ENCODE measurements at regions not wholly inside any gene's neighbourhood (a gene's known extent, or its start where the extent isn't known, plus 50 kb on each side); places are given as distances from the start of the nearest gene placed in this dataset.
"Not testable (repeated sequence)": the region's sequence is repeated elsewhere in the genome, so short reads cannot be mapped to it uniquely, and the experiment has no call there.

DNA sequence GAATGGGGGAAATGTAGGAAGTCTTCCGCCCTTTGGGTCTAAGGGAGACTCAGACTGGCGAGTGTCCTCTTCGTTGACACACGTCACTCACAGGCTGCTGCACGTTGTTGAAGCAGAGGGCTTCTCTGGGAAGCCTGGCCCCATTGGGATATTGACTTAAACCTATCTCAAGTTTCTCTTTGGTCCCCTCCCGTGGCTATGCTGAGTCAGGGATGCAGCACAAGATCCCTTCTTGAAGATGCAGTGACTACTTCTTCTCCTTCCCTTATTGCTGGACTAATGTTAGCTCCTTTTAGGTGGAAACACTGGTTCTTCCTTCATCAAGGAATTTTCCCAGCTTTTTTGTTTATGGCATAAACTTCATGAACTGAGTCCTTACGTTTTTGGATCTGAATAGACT lies 89.8 kb upstream of the CCDC71L start:
- no peak overlapping the region for H3K4me3 ChIP-seq (ENCODE audit: low read depth, low read length)
- H2AFZ ChIP-seq (ENCODE audit: low read length, unreplicated experiment), result no peak overlapping the region
- H3K27me3 ChIP-seq (ENCODE audit: insufficient read depth, low read length), result no peaks in the 10 kb centered on the region
- no peaks in the 10 kb centered on the region for H3K4me1 ChIP-seq (ENCODE audit: control insufficient read depth, insufficient read depth, low read length, unreplicated experiment)
- no peaks in the 10 kb centered on the region for H3K79me2 ChIP-seq (ENCODE audit: control insufficient read depth, insufficient read depth, low read length, unreplicated experiment)
- no peak overlapping the region for H3K27ac ChIP-seq (ENCODE audit: low read depth, low read length)
- H3K36me3 ChIP-seq (ENCODE audit: insufficient read depth, low read length), result no peaks in the 10 kb centered on the region

DNA sequence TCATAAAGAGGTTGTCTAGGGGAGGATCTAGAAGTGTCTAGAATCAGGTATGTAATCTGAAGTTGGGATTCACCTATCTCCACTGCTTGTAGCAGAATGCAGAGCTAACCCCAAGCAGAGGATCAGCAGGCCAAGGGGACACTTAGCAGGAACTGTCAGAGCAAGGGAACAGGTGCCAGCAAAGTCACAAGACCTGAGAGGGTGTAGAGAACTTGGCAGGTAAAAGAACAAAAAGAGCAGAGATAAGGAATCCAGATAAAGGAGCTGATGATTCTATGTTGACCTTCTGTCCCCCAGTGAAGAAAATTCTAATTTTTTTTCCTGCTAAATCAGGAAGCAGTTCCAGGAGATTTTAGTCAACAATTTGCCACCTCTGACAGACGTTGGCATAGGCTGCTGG lies 91.4 kb upstream of the CCDC71L start:
- H3K79me2 ChIP-seq (ENCODE audit: control insufficient read depth, insufficient read depth, low read length, unreplicated experiment), result no peaks in the 10 kb centered on the region
- no peak overlapping the region for H2AFZ ChIP-seq (ENCODE audit: low read length, unreplicated experiment)
- H3K4me3 ChIP-seq (ENCODE audit: low read depth, low read length), result no peak overlapping the region
- no peak overlapping the region for H3K27ac ChIP-seq (ENCODE audit: low read depth, low read length)
- H3K4me1 ChIP-seq (ENCODE audit: control insufficient read depth, insufficient read depth, low read length, unreplicated experiment), result no peaks in the 10 kb centered on the region
- H3K27me3 ChIP-seq (ENCODE audit: insufficient read depth, low read length), result no peaks in the 10 kb centered on the region
- H3K36me3 ChIP-seq (ENCODE audit: insufficient read depth, low read length), result no peaks in the 10 kb centered on the region

DNA sequence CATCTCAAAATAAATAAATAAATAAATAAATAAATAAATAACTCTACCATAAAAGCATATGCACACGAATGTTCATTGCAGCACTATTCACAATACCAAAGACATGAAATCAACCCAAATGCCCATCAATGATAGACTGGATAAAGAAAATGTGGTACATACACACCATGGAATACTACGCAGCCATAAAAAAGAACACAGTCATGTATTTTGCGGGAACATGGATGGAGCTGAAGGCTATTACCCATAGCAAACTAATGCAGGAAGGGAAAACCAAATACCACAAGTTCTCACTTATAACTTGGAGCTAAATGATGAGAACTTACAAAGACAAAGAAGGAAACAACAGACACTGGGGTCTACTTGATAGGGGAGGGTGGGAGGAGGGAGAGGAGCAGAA lies 94.1 kb upstream of the CCDC71L start:
- not testable (repeated sequence) for H3K36me3 ChIP-seq (ENCODE audit: insufficient read depth, low read length); H2AFZ ChIP-seq (ENCODE audit: low read length, unreplicated experiment); H3K4me3 ChIP-seq (ENCODE audit: low read depth, low read length); H3K27ac ChIP-seq (ENCODE audit: low read depth, low read length); H3K79me2 ChIP-seq (ENCODE audit: control insufficient read depth, insufficient read depth, low read length, unreplicated experiment); H3K27me3 ChIP-seq (ENCODE audit: insufficient read depth, low read length); H3K4me1 ChIP-seq (ENCODE audit: control insufficient read depth, insufficient read depth, low read length, unreplicated experiment)

DNA sequence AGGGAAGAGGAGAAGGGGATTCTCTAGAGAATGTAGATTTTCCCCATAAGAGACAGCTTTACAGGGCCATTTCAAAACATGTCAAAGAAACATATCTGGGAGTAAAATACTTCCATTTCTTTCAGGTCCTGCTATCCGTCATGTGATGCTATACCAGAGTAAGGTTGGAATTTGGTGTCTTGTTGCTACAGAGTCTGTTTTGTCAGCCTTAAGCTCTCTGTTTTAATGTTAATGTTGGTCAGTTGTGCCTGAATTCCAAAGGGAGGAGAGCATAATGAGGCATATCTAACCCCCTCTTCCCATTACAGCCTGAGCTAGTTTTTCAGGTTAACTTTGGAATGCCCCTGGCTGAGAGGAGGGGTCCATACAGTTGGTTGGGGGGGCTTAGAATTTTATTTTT lies 94.7 kb upstream of the CCDC71L start:
- H3K27me3 ChIP-seq (ENCODE audit: insufficient read depth, low read length), result no peaks in the 10 kb centered on the region
- no peaks in the 10 kb centered on the region for H3K4me1 ChIP-seq (ENCODE audit: control insufficient read depth, insufficient read depth, low read length, unreplicated experiment)
- H3K4me3 ChIP-seq (ENCODE audit: low read depth, low read length), result no peak overlapping the region
- no peak overlapping the region for H3K27ac ChIP-seq (ENCODE audit: low read depth, low read length)
- no peaks in the 10 kb centered on the region for H3K79me2 ChIP-seq (ENCODE audit: control insufficient read depth, insufficient read depth, low read length, unreplicated experiment)
- H3K36me3 ChIP-seq (ENCODE audit: insufficient read depth, low read length), result no peaks in the 10 kb centered on the region
- H2AFZ ChIP-seq (ENCODE audit: low read length, unreplicated experiment), result no peak overlapping the region

DNA sequence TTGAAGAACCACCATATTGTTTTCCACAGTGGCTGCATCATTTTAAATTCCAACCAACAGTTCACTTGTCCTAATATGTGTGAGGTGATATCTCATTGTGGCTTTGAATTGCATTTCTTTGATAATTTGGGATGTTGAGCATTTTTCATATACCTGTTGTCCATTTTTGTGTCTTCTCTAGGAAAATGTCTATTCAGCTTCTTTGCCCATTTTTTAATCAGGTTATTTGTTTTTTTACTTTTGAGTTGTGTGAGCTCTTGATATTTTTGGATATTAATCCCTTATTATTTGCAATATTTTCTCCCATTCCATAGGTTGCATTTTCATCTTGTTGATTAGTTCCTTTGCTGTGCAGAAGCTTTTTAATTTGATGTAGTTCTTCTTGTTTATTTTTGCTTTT lies 95.1 kb upstream of the CCDC71L start:
- H3K27ac ChIP-seq (ENCODE audit: low read depth, low read length), result no peak overlapping the region

DNA sequence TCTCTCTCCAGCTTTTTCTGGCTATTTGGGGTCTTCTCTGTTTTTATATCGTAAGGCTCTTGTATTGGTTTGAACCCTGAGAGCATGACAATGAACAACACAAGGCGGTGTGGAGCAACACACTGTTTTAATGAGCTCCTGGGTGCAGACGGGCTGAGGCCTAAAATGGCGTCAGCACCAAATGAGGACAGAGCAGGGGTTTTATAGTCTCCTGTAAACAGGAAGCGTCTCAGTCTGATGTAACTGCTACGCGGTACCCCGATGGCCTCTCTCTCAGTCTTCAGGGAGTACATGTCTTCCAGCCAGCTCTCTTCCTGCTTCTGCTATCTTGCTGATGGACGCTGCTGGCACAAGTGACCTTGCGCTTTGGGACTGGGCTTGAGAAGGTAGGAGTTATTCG lies 95.9 kb upstream of the CCDC71L start:
- H3K4me3 ChIP-seq (ENCODE audit: low read depth, low read length), result no peak overlapping the region
- no peak overlapping the region for H2AFZ ChIP-seq (ENCODE audit: low read length, unreplicated experiment)
- no peak overlapping the region for H3K27ac ChIP-seq (ENCODE audit: low read depth, low read length)
- H3K36me3 ChIP-seq (ENCODE audit: insufficient read depth, low read length), result no peaks in the 10 kb centered on the region
- no peaks in the 10 kb centered on the region for H3K4me1 ChIP-seq (ENCODE audit: control insufficient read depth, insufficient read depth, low read length, unreplicated experiment)
- H3K79me2 ChIP-seq (ENCODE audit: control insufficient read depth, insufficient read depth, low read length, unreplicated experiment), result no peaks in the 10 kb centered on the region
- H3K27me3 ChIP-seq (ENCODE audit: insufficient read depth, low read length), result no peaks in the 10 kb centered on the region

More for the DNA sequence above, 95.1 kb upstream of the CCDC71L start:
- H3K27me3 ChIP-seq (ENCODE audit: insufficient read depth, low read length), result no peaks in the 10 kb centered on the region
- no peak overlapping the region for H3K4me3 ChIP-seq (ENCODE audit: low read depth, low read length)
- no peak overlapping the region for H2AFZ ChIP-seq (ENCODE audit: low read length, unreplicated experiment)
- H3K4me1 ChIP-seq (ENCODE audit: control insufficient read depth, insufficient read depth, low read length, unreplicated experiment), result no peaks in the 10 kb centered on the region
- no peaks in the 10 kb centered on the region for H3K36me3 ChIP-seq (ENCODE audit: insufficient read depth, low read length)
- H3K79me2 ChIP-seq (ENCODE audit: control insufficient read depth, insufficient read depth, low read length, unreplicated experiment), result no peaks in the 10 kb centered on the region

DNA sequence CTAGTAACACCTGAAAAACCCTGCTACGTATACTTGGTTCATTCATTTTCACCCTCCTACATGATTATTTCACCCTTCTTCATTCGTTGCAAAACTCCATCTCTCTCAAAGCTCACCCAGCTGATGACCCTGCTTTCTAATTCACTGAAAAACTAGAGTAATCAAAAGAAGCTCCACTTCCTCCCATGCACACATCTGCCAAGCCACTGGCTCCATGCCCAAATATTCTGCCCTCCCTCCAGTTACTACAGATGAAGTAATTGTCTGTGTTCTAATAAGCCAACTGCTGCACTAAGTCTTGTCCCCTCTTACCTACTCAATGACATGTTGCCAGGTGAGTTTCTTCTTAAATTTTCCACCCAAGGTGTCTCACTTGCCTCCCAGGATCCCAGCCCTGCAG lies 96.9 kb upstream of the CCDC71L start:
- H3K36me3 ChIP-seq (ENCODE audit: insufficient read depth, low read length), result no peaks in the 10 kb centered on the region
- H3K79me2 ChIP-seq (ENCODE audit: control insufficient read depth, insufficient read depth, low read length, unreplicated experiment), result no peaks in the 10 kb centered on the region
- no peak overlapping the region for H3K4me3 ChIP-seq (ENCODE audit: low read depth, low read length)
- no peak overlapping the region for H3K27ac ChIP-seq (ENCODE audit: low read depth, low read length)
- H3K27me3 ChIP-seq (ENCODE audit: insufficient read depth, low read length), result no peaks in the 10 kb centered on the region
- no peak overlapping the region for H2AFZ ChIP-seq (ENCODE audit: low read length, unreplicated experiment)
- no peaks in the 10 kb centered on the region for H3K4me1 ChIP-seq (ENCODE audit: control insufficient read depth, insufficient read depth, low read length, unreplicated experiment)

DNA sequence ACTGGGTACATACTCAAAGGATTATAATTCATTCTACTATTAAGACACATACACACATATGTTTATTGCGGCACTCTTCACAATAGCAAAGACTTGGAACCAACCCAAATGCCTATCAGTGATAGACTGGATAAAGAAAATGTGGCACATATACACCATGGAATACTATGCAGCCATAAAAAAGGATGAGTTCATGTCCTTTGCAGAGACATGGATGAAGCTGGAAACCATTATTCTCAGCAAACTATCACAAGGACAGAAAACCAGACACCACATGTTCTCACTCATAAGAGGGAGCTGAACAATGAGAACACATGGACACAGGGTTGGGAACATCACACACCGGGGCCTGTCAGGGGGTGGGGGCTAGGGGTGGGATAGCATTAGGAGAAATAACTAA lies 101.9 kb upstream of the CCDC71L start:
- not testable (repeated sequence) for H3K36me3 ChIP-seq (ENCODE audit: insufficient read depth, low read length); H3K4me3 ChIP-seq (ENCODE audit: low read depth, low read length); H3K79me2 ChIP-seq (ENCODE audit: control insufficient read depth, insufficient read depth, low read length, unreplicated experiment); H3K27ac ChIP-seq (ENCODE audit: low read depth, low read length); H2AFZ ChIP-seq (ENCODE audit: low read length, unreplicated experiment); H3K27me3 ChIP-seq (ENCODE audit: insufficient read depth, low read length); H3K4me1 ChIP-seq (ENCODE audit: control insufficient read depth, insufficient read depth, low read length, unreplicated experiment)

DNA sequence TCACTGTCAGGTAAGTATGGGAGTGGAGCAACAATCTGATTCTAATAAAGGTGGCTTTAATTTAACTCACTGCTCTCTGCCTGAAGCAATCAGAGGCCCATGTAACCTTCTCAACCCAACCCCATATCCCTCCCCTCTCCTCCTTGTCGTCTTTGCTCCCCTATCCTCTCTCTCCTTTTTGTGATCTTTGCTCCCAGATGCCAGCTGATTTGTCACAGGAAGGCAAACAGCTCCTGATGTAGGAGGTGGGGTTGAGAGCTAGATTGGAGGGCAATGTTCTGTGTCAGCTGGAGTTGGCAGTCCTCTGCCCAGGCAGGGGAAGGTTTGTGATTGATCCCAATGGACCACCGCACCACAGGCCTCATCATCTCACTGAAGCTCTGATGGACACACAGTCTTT lies 101.4 kb upstream of the PIK3CG start:
- Histone ChIP-seq H3K4me3 (ENCODE audit: low read depth, low read length) (no peak overlapping the region), H3K36me3 (ENCODE audit: insufficient read depth, low read length) (no peaks in the 10 kb centered on the region), H2AFZ (ENCODE audit: low read length, unreplicated experiment) (no peak overlapping the region), H3K27ac (ENCODE audit: low read depth, low read length) (no peak overlapping the region), H3K4me1 (ENCODE audit: control insufficient read depth, insufficient read depth, low read length, unreplicated experiment) (peaks cover 11% of the 10 kb centered on the region), H3K79me2 (ENCODE audit: control insufficient read depth, insufficient read depth, low read length, unreplicated experiment) (no peaks in the 10 kb centered on the region), H3K27me3 (ENCODE audit: insufficient read depth, low read length) (no peaks in the 10 kb centered on the region)

DNA sequence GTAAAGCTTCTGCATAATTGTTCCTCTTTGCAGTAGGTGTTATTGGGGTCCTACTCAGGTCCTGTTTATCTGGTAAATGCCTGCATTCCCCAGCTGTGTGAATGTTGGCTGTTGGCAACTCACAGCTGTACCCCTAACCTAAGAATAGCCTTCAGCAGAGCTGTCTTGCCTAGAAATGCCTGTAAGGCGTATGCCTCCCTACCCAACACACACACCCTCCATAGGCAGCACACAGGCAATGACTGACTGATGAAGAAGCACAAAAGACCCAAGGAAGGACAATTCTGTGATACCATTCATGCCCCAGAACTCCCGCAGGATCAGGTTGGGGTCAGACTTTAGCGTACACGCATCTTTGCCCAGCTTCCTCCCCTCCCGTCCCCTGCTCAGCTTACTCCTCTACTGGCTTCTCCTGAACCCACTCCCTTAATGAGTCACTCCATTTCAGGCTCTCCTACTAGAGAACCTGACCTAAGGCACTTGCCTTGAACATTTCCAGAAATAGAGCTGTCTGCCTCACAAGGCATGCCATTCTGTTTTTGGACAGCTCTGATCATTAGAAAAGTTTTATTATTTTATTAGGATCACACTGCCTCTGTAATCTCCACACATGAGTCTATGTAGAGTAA lies 99.2 kb upstream of the PIK3CG start:
- Histone ChIP-seq H2AFZ (ENCODE audit: low read length, unreplicated experiment) (no peak overlapping the region), H3K79me2 (ENCODE audit: control insufficient read depth, insufficient read depth, low read length, unreplicated experiment) (no peaks in the 10 kb centered on the region), H3K27me3 (ENCODE audit: insufficient read depth, low read length) (no peaks in the 10 kb centered on the region)

DNA sequence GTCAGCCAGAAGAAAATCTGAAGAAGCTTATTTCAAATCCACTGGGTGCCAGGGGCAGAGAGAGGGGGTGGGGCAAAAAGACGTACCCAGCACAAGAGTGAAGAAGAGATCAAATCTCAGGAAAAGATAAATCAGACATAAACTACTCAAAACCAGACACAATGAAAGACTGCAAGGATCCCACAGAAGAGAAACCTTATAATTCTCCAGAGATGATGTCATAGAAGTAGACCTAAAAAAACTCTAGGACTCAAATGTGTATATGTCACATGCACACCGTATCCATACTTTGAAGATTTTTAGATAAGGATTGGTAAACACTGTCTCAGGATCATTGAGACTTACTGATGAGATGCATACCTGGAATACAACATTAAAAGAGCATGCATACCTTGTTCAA lies 98.5 kb upstream of the PIK3CG start:
- Histone ChIP-seq H3K4me1 (ENCODE audit: control insufficient read depth, insufficient read depth, low read length, unreplicated experiment) (peaks cover 35% of the 10 kb centered on the region), H3K4me3 (ENCODE audit: low read depth, low read length) (no peak overlapping the region), H2AFZ (ENCODE audit: low read length, unreplicated experiment) (no peak overlapping the region), H3K27me3 (ENCODE audit: insufficient read depth, low read length) (no peaks in the 10 kb centered on the region), H3K36me3 (ENCODE audit: insufficient read depth, low read length) (no peaks in the 10 kb centered on the region), H3K27ac (ENCODE audit: low read depth, low read length) (no peak overlapping the region), H3K79me2 (ENCODE audit: control insufficient read depth, insufficient read depth, low read length, unreplicated experiment) (no peaks in the 10 kb centered on the region)

More for the DNA sequence above, 99.2 kb upstream of the PIK3CG start:
- Histone ChIP-seq H3K4me1 (ENCODE audit: control insufficient read depth, insufficient read depth, low read length, unreplicated experiment) (peaks cover 31% of the 10 kb centered on the region), H3K36me3 (ENCODE audit: insufficient read depth, low read length) (no peaks in the 10 kb centered on the region), H3K27ac (ENCODE audit: low read depth, low read length) (no peak overlapping the region), H3K4me3 (ENCODE audit: low read depth, low read length) (no peak overlapping the region)
